ENCODE measurements at regions not wholly inside any gene's neighbourhood (a gene's known extent, or its start where the extent isn't known, plus 50 kb on each side); places are given as distances from the start of the nearest gene placed in this dataset.
"Not testable (repeated sequence)": the region's sequence is repeated elsewhere in the genome, so short reads cannot be mapped to it uniquely, and the experiment has no call there.

- DNase-seq (ENCODE audit: low read depth): not testable (repeated sequence)
Measured at GRCh38 chr6:49274809-49275769, 188.0 kb downstream of the MMUT start.

- DNase-seq (ENCODE audit: low read depth): no peak
Measured at GRCh38 chr6:49269190-49269589, 193.9 kb downstream of the MMUT start.

- no peak for DNase-seq (ENCODE audit: low read depth)
Measured at GRCh38 chr6:49264909-49265308, 198.1 kb downstream of the MMUT start.

DNA sequence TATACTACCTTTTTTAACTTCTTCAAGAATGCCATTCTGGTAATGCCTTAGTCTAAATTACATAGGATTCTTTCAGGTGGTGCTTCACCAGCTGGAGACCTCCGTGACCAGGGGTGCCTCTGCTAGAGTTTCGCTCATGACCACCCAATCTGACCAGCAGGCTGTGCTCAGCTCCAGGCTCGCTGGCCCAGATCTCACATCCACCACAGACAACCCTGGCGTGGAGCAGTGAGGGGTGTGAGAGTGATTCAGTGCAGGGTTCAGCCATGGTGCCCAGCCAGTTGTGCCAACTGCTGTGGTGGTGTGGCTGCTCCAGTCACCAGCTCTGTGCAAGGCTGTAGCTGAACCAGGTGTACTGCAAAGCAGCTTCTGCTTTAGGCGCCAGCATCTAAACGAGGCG is 198.6 kb downstream of the MMUT start:
- no peak for DNase-seq (ENCODE audit: low read depth)

DNA sequence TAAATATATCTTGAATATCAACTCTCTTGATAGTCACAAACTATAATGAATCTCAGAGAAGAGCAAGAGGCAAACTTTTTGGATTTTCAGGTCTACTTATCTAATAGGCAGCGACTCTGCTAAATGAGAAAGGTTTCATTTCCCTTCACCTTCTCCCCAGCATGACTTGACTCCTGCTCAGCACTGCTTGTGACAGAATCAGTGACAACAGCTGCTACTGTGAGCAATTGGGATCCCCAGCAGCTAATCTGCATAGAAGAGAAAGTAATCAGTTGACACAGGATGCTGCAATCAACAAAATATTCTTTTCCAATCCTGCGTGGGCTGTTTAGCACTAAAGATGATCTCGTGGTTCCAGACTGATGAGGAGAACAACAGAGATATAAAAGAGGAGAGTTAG is 205.5 kb downstream of the MMUT start:
- no peak for DNase-seq (ENCODE audit: low read depth)

- DNase-seq (ENCODE audit: low read depth): no peak
Measured at GRCh38 chr6:49255335-49255734, 207.7 kb downstream of the MMUT start.

GRCh38 chr6:49252901-49253300 is 210.2 kb downstream of the MMUT start:
- no peak for DNase-seq (ENCODE audit: low read depth)

- no peak for DNase-seq (ENCODE audit: low read depth)
Measured at GRCh38 chr6:49233483-49233882, 229.6 kb downstream of the MMUT start.

- no peak for DNase-seq (ENCODE audit: low read depth)
Measured at GRCh38 chr6:49225471-49225870, 237.6 kb downstream of the MMUT start.

- no peak for DNase-seq (ENCODE audit: low read depth)
Measured at GRCh38 chr6:49220293-49220692, 242.8 kb downstream of the MMUT start.

GRCh38 chr6:49205526-49205925 is 257.5 kb downstream of the MMUT start:
- no peak for DNase-seq (ENCODE audit: low read depth)

DNA sequence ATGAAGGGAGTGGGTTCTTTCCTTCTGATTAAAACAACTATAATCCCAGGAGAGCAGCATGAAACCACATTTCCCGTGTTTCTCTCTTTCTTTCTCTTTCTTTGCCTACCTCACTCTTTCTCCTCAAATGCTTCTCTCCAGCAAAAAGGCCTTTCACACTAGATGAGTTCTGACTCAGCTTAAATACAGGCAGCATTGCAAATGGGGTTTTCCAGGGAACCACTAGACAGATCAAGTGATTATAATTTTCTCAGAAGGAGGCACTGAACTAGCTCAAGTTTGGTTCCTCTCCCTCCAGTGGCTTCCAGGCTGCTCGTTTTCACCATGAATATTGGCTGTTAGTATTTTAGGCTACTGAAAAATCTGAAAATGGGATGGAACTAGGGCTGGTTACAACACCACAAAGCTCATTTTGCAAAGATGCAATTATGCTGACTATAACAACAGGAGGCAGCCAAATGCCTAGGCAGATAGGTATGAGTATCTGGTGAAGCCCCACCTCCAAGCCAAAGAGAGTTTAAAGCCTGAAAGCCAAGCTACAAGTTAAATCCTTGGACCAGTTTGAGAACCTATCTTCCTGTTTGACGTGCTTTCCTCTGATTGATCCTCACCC is 260.0 kb downstream of the MMUT start:
- no peak for DNase-seq (ENCODE audit: low read depth)

GRCh38 chr6:49198015-49198414 is 265.0 kb downstream of the MMUT start:
- no peak for DNase-seq (ENCODE audit: low read depth)

GRCh38 chr6:49162379-49162778 is 300.7 kb downstream of the MMUT start:
- not testable (repeated sequence) for DNase-seq (ENCODE audit: low read depth)

- no peak for DNase-seq (ENCODE audit: low read depth)
Measured at GRCh38 chr6:49155316-49155715, 307.7 kb downstream of the MMUT start.

GRCh38 chr6:49151957-49152356 is 311.1 kb downstream of the MMUT start:
- DNase-seq (ENCODE audit: low read depth): no peak

DNA sequence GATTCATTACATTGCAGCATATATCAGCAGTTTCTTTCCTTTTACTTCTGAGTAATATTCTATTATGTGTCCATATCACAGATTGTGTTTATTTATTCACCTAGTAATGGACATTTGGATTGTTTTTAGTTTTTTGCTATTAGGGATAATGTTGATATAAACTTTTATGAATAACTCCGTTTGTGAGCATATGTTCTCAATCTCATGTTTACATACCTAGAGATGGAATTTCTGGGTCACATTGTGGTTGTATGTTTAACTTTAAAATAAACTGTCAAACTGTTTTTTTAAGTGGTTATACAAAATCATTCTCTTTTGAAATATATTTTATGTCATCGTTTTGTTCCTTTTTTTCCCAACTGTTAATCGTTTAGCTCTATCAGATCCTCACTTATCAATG is 311.6 kb downstream of the MMUT start:
- no peak for DNase-seq (ENCODE audit: low read depth)

GRCh38 chr6:49151033-49151432 is 312.0 kb downstream of the MMUT start:
- DNase-seq (ENCODE audit: low read depth): no peak

- no peak for DNase-seq (ENCODE audit: low read depth)
Measured at GRCh38 chr6:49145280-49145679, 317.8 kb downstream of the MMUT start.

- no peak for DNase-seq (ENCODE audit: low read depth)
Measured at GRCh38 chr6:49142421-49143151, 320.5 kb downstream of the MMUT start.

DNA sequence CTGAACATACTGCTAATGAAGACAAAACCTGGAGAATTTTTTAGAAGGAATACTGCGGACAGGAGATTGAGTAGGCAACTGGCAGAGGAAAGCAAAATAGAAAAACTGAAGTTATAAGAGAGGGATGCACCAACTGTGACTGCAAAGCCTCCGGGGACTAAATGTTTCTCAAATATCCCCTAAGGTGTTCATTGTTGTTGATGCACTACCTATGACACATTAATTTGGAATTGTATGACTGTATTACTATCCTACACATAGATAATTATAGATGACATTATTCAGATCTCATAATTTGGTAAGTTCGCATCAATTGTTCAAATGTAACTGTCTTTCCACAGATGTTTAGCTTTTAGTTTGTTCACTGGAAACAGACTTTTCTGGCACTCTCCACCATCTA is 341.1 kb downstream of the MMUT start:
- DNase-seq (ENCODE audit: low read depth): no peak

GRCh38 chr6:49118478-49118877 is 344.6 kb downstream of the MMUT start:
- no peak for DNase-seq (ENCODE audit: low read depth)

GRCh38 chr6:49110916-49111315 is 352.1 kb downstream of the MMUT start:
- no peak for DNase-seq (ENCODE audit: low read depth)
